Peyer's patch (tissue), 4 donors: ENCODE measurements at regions not wholly inside any gene's neighbourhood (a gene's known extent, or its start where the extent isn't known, plus 50 kb on each side); places are given as distances from the start of the nearest gene placed in this dataset.

Experiments used
- POLR2A ChIP-seq, 2 donors: fragments of 450-650 bp; IDR thresholded peaks; one replicate each; pipeline ENCODE4 v1.5.1; 2017; ENCODE audit warnings: antibody characterized with exemption in 2 of 2, mild to moderate bottlenecking in 2 of 2, moderate library complexity in 2 of 2
- TF ChIP-seq, protein P1 (sequence below), 6 experiments: fragments of 450-650 bp in 4 of 6; fragments of 200-600 bp in 2 of 6; sonication (generic) in 1 of 6; IDR thresholded peaks; one replicate each; pipeline ENCODE4 v1.5.1; 2017 to 2019; ENCODE audit warnings: antibody characterized with exemption in 6 of 6, mild to moderate bottlenecking in 3 of 6, moderate library complexity in 1 of 6

DNA sequence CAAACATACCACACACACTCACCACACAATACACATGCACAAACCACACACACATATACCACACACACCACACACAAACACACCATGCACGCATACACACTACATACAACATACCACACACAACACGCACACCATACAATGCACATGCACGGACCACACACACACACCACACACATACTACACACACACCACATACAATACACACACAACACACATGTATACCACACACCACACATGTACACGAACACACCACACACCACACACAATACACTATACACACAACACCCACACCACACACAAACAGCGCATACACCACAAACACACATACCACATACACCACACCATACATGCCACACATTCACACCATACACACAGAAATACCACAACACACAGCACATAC is 480.3 kb downstream of the DIRAS2 start:
- TF ChIP-seq, protein P1, sequence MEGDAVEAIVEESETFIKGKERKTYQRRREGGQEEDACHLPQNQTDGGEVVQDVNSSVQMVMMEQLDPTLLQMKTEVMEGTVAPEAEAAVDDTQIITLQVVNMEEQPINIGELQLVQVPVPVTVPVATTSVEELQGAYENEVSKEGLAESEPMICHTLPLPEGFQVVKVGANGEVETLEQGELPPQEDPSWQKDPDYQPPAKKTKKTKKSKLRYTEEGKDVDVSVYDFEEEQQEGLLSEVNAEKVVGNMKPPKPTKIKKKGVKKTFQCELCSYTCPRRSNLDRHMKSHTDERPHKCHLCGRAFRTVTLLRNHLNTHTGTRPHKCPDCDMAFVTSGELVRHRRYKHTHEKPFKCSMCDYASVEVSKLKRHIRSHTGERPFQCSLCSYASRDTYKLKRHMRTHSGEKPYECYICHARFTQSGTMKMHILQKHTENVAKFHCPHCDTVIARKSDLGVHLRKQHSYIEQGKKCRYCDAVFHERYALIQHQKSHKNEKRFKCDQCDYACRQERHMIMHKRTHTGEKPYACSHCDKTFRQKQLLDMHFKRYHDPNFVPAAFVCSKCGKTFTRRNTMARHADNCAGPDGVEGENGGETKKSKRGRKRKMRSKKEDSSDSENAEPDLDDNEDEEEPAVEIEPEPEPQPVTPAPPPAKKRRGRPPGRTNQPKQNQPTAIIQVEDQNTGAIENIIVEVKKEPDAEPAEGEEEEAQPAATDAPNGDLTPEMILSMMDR (IDR thresholded peaks at IDR 0.05) = no peak
- TF ChIP-seq POLR2A (IDR thresholded peaks at IDR 0.05) = no peak
